Muscle of arm (tissue), 1 donor: ENCODE measurements at regions not wholly inside any gene's neighbourhood (a gene's known extent, or its start where the extent isn't known, plus 50 kb on each side); places are given as distances from the start of the nearest gene placed in this dataset.

Experiments used
- DNase-seq: peaks from one replicate; pipeline ENCODE4 v3.0.0-alpha.2; 2013

- DNase-seq, result no peak
Measured at GRCh38 chr6:37556881-37557644, 57.4 kb upstream of the CCDC167 start.

GRCh38 chr6:37555040-37555781 is 55.5 kb upstream of the CCDC167 start:
- DNase-seq, result no peak

GRCh38 chr6:37554480-37554819 is 54.8 kb upstream of the CCDC167 start:
- no peak for DNase-seq

GRCh38 chr6:37552267-37552666 is 52.6 kb upstream of the CCDC167 start:
- no peak for DNase-seq

- no peak for DNase-seq
Measured at GRCh38 chr6:37551867-37552266, 52.2 kb upstream of the CCDC167 start.

- DNase-seq, result no peak
Measured at GRCh38 chr6:37551446-37551845, 51.8 kb upstream of the CCDC167 start.

- DNase-seq, result no peak
Measured at GRCh38 chr6:37551002-37551401, 51.3 kb upstream of the CCDC167 start.

- no peak for DNase-seq
Measured at GRCh38 chr6:37550191-37550831, 50.6 kb upstream of the CCDC167 start.

- DNase-seq, result no peak
Measured at GRCh38 chr6:37549558-37549957, 49.9 kb upstream of the CCDC167 start.
